ENCODE measurements at regions not wholly inside any gene's neighbourhood (a gene's known extent, or its start where the extent isn't known, plus 50 kb on each side); places are given as distances from the start of the nearest gene placed in this dataset.
"Not testable (repeated sequence)": the region's sequence is repeated elsewhere in the genome, so short reads cannot be mapped to it uniquely, and the experiment has no call there.

- H3K4me1 Mint-ChIP-seq (ENCODE audit: low read depth); H3K27me3 Mint-ChIP-seq (ENCODE audit: low read depth); H3K9me3 Mint-ChIP-seq (ENCODE audit: insufficient read depth); H3K36me3 Mint-ChIP-seq (ENCODE audit: low read depth); DNase-seq; H3K4me3 Mint-ChIP-seq; H3K27ac Mint-ChIP-seq; ATAC-seq; CTCF ChIA-PET; POLR2A ChIA-PET: not testable (repeated sequence)
Measured at GRCh38 chr11:81227409-81227808, 1506.3 kb downstream of the FAM181B start.

DNA sequence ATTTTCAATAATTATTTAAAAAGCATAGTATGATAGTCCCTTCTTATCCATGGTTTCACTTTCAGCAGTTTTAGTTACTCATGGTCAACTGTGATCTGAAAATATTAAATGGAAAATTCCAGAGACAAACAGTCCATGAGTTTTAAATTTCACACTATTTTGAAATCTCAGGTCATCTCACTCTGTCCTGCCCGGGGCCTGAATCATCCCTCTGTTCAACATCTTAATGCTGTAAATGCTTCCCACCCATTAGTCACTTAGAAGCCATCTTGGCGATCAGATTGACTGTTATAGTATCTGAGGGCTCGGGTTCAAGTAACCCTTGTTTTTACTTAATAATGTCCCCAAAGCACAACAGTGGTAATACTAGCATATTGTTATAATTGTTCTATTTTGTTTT lies 1509.3 kb downstream of the FAM181B start:
- H3K9me3 Mint-ChIP-seq (ENCODE audit: insufficient read depth) = no peaks in the 10 kb centered on the region
- no peak for DNase-seq
- no peaks in the 10 kb centered on the region for H3K27me3 Mint-ChIP-seq (ENCODE audit: low read depth)
- no peaks in the 10 kb centered on the region for H3K36me3 Mint-ChIP-seq (ENCODE audit: low read depth)
- ChIA-PET POLR2A (no interaction called here), CTCF (no interaction called here)
- no peak overlapping the region for H3K4me3 Mint-ChIP-seq
- H3K4me1 Mint-ChIP-seq (ENCODE audit: low read depth) = no peaks in the 10 kb centered on the region
- H3K27ac Mint-ChIP-seq = no peak overlapping the region
- ATAC-seq = no peak

GRCh38 chr11:81222491-81222890 lies 1511.2 kb downstream of the FAM181B start:
- Mint-ChIP-seq H3K4me1 (ENCODE audit: low read depth) (no peaks in the 10 kb centered on the region), H3K27me3 (ENCODE audit: low read depth) (no peaks in the 10 kb centered on the region), H3K27ac (no peak overlapping the region), H3K4me3 (no peak overlapping the region), H3K9me3 (ENCODE audit: insufficient read depth) (no peaks in the 10 kb centered on the region), H3K36me3 (ENCODE audit: low read depth) (no peaks in the 10 kb centered on the region)
- ATAC-seq (no peak), DNase-seq (no peak)
- POLR2A ChIA-PET = no interaction called here
- CTCF ChIA-PET = no interaction called here

DNA sequence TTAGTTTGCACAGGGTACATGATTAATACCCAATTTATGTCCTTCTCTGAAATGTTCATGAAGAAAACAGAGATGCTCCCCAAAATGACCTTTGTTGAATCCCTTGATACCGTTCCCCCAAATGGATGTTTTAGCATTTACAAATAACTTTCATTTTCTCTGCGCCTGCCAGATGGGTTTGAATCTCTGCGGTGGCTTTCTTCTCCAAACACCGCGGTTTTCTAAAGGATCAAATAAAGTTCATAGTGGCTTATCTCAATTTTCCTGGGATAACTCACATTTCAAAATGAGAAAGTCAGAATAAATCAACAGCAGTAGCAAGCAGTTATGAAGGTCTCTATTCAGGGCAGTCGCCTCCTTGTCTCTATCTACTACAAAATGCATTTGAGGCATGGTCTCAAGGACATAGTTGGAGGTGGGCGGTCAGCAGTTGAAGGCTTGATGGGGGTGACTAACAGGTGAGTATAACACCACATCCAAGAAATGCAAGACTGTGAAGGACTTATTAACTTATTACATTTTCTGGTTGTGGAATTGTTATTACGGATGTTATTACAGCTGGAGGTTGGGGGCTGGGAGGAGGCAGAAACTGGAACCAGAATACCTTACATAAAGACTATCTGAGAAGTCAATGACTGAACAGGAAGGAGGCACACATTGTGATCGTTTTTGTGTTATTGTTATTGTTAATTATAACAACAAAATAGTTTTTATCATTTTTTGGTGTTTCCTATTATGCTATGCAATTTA lies 1513.3 kb downstream of the FAM181B start:
- CTCF ChIA-PET = no interaction called here
- H3K27me3 Mint-ChIP-seq (ENCODE audit: low read depth) = no peaks in the 10 kb centered on the region
- DNase-seq = no peak
- no peaks in the 10 kb centered on the region for H3K4me1 Mint-ChIP-seq (ENCODE audit: low read depth)
- no peak overlapping the region for H3K27ac Mint-ChIP-seq
- no peaks in the 10 kb centered on the region for H3K9me3 Mint-ChIP-seq (ENCODE audit: insufficient read depth)
- no peaks in the 10 kb centered on the region for H3K36me3 Mint-ChIP-seq (ENCODE audit: low read depth)
- POLR2A ChIA-PET = no interaction called here
- no peak overlapping the region for H3K4me3 Mint-ChIP-seq
- no peak for ATAC-seq

DNA sequence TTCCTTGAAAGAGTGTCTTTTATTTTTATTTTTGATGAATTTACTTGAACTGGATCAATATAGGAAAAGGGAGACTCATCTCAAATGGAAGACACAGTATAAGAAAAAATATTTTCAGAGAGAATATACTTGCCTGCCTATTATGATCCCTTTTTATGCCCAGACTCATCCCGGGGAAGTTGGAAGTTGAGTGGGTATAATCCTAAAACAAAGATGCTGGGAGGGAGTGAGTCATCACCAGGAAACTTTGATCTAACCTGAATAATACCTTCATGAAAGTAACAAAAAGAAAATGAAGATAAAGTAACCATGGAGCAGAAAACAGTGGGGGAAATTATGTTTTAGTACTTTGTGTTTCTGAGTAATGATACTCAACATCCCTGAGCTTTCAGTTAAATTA lies 1514.0 kb downstream of the FAM181B start:
- no peaks in the 10 kb centered on the region for H3K4me1 Mint-ChIP-seq (ENCODE audit: low read depth)
- H3K9me3 Mint-ChIP-seq (ENCODE audit: insufficient read depth) = no peaks in the 10 kb centered on the region

DNA sequence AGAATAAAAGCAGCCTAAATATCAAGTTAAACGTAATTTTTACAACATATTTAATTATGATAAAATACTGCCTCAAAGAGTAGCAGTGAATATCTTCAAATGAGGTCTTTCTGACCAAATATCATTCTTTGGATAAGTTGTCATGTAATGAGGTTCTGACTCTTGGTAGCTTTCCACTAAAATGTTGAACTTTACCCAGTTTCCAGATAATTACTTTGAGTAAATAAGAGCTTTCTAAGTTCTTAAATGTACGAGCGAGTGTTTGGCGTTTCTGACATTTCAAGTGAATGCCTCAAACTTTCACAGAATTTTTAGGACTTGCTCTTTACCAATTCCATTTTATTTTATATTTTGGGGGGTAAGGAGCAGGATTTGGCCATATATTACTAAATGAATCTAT lies 1515.2 kb downstream of the FAM181B start:
- ATAC-seq = no peak
- no peaks in the 10 kb centered on the region for H3K36me3 Mint-ChIP-seq (ENCODE audit: low read depth)
- H3K27me3 Mint-ChIP-seq (ENCODE audit: low read depth) = no peaks in the 10 kb centered on the region
- no peak for DNase-seq
- H3K27ac Mint-ChIP-seq = no peak overlapping the region
- ChIA-PET CTCF (no interaction called here), POLR2A (no interaction called here)
- H3K4me3 Mint-ChIP-seq = no peak overlapping the region
- H3K9me3 Mint-ChIP-seq (ENCODE audit: insufficient read depth) = no peaks in the 10 kb centered on the region
- no peaks in the 10 kb centered on the region for H3K4me1 Mint-ChIP-seq (ENCODE audit: low read depth)

More for the DNA sequence above, 1514.0 kb downstream of the FAM181B start:
- POLR2A ChIA-PET = no interaction called here
- Mint-ChIP-seq H3K27me3 (ENCODE audit: low read depth) (no peaks in the 10 kb centered on the region), H3K27ac (no peak overlapping the region), H3K36me3 (ENCODE audit: low read depth) (no peaks in the 10 kb centered on the region), H3K4me3 (no peak overlapping the region)
- CTCF ChIA-PET = no interaction called here
- DNase-seq = no peak
- ATAC-seq = no peak

DNA sequence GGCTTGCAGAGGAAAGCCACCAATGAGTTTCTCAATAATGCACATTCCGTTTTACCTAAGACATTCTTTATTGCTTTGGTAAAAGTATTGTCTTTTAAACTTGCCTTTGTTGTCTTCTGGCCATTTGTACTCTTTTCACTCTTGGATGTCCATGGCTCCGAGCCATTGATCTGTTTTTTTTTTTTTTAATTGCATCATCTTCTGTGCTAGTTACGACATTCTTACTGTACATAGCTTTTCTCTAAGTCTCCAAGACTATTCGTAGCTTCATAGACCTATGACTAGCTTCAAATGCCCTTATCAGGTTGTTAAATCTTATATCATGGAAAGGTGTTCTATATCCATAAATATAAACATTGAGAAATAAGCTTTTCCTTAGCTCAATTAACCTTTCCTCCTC lies 1522.6 kb downstream of the FAM181B start:
- Mint-ChIP-seq H3K4me3 (no peak overlapping the region), H3K27ac (no peak overlapping the region), H3K9me3 (ENCODE audit: insufficient read depth) (peaks cover 18% of the 10 kb centered on the region), H3K36me3 (ENCODE audit: low read depth) (no peaks in the 10 kb centered on the region), H3K27me3 (ENCODE audit: low read depth) (no peaks in the 10 kb centered on the region), H3K4me1 (ENCODE audit: low read depth) (no peaks in the 10 kb centered on the region)
- DNase-seq (no peak), ATAC-seq (no peak)
- POLR2A ChIA-PET = no interaction called here
- CTCF ChIA-PET = no interaction called here

- H3K36me3 Mint-ChIP-seq (ENCODE audit: low read depth) = no peaks in the 10 kb centered on the region
- ATAC-seq = no peak
- H3K4me1 Mint-ChIP-seq (ENCODE audit: low read depth) = no peaks in the 10 kb centered on the region
- peaks cover 18% of the 10 kb centered on the region for H3K9me3 Mint-ChIP-seq (ENCODE audit: insufficient read depth)
- no peak for DNase-seq
- CTCF ChIA-PET = no interaction called here
- H3K27me3 Mint-ChIP-seq (ENCODE audit: low read depth) = no peaks in the 10 kb centered on the region
- POLR2A ChIA-PET = no interaction called here
- H3K27ac Mint-ChIP-seq = no peak overlapping the region
- H3K4me3 Mint-ChIP-seq = no peak overlapping the region
Measured at GRCh38 chr11:81207421-81208054, 1526.1 kb downstream of the FAM181B start.

- H3K9me3 Mint-ChIP-seq (ENCODE audit: insufficient read depth) = peaks cover 12% of the 10 kb centered on the region
Measured at GRCh38 chr11:81203876-81204275, 1529.8 kb downstream of the FAM181B start.

DNA sequence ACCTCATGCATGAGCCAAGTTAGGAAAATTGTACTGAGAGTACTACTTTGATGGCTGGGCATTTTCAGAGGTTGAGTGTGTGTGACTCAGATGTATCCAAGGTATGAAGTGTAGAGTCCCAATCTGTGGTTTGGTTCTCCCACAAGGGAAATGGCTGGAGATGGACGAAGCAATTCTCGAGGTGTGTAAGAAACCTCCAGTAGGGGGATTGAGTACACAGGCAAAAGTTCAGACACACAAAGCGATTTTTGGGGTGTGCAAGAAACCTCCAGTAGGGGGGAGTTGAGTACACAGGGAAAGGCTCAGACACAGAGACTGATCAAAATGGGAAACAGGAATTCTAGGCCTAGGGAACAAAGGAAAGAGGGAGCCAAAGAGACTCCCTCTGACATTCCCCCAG lies 1536.3 kb downstream of the FAM181B start:
- ChIA-PET CTCF (no interaction called here), POLR2A (no interaction called here)
- H3K36me3 Mint-ChIP-seq (ENCODE audit: low read depth) = no peaks in the 10 kb centered on the region
- no peak overlapping the region for H3K27ac Mint-ChIP-seq
- H3K4me1 Mint-ChIP-seq (ENCODE audit: low read depth) = no peaks in the 10 kb centered on the region
- DNase-seq = no peak
- peaks cover 10% of the 10 kb centered on the region for H3K9me3 Mint-ChIP-seq (ENCODE audit: insufficient read depth)
- no peak for ATAC-seq
- H3K27me3 Mint-ChIP-seq (ENCODE audit: low read depth) = no peaks in the 10 kb centered on the region
- H3K4me3 Mint-ChIP-seq = no peak overlapping the region

More at GRCh38 chr11:81203876-81204275, 1529.8 kb downstream of the FAM181B start:
- CTCF ChIA-PET = no interaction called here
- Mint-ChIP-seq H3K36me3 (ENCODE audit: low read depth) (no peaks in the 10 kb centered on the region), H3K4me3 (no peak overlapping the region), H3K27me3 (ENCODE audit: low read depth) (no peaks in the 10 kb centered on the region), H3K27ac (no peak overlapping the region), H3K4me1 (ENCODE audit: low read depth) (no peaks in the 10 kb centered on the region)
- no peak for ATAC-seq
- DNase-seq = no peak
- POLR2A ChIA-PET = no interaction called here

DNA sequence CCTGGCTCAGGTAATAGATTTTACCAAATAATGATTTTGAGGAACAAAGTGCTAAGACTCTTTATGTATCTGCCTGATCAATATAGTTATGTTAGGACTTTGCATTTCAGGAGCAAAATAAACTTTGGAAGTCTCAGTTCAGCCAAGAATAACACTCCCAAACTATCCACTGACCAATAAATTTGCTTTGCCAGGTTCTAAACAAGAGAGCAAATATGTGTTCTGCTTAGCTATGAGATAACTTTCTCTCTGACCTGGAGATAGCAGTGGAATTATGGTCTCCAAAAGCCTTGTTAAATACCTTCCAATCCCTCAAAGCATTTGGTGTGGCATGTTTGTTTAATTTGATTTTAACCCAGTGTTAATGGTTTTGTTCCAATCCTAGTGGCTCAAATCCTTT lies 1541.1 kb downstream of the FAM181B start:
- no peaks in the 10 kb centered on the region for H3K27me3 Mint-ChIP-seq (ENCODE audit: low read depth)
- no peak overlapping the region for H3K27ac Mint-ChIP-seq
- no peaks in the 10 kb centered on the region for H3K9me3 Mint-ChIP-seq (ENCODE audit: insufficient read depth)
- DNase-seq (no peak), ATAC-seq (no peak)
- CTCF ChIA-PET = no interaction called here
- no peak overlapping the region for H3K4me3 Mint-ChIP-seq
- H3K36me3 Mint-ChIP-seq (ENCODE audit: low read depth) = no peaks in the 10 kb centered on the region
- POLR2A ChIA-PET = no interaction called here
- no peaks in the 10 kb centered on the region for H3K4me1 Mint-ChIP-seq (ENCODE audit: low read depth)

DNA sequence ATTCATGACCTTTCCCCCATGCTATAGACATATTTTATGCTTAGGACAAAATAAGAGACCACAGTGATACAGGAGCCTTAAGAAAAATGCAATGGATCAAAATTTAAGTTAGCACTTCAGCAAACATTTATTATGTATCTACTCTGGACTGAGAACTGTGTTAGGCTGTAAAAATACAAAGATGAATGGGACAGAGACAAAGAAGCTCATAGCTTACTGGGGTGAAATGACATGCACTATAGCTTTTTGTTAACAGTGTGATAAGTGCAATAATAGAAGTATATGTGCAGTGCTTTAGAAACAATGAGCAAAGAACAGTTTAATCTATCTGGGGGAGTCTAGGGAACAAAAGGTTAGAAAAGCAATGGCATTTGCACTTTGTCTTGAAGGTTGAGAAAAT lies 1543.1 kb downstream of the FAM181B start:
- H3K9me3 Mint-ChIP-seq (ENCODE audit: insufficient read depth) = peaks cover 3% of the 10 kb centered on the region
- ATAC-seq = no peak
- ChIA-PET CTCF (no interaction called here), POLR2A (no interaction called here)
- H3K36me3 Mint-ChIP-seq (ENCODE audit: low read depth) = no peaks in the 10 kb centered on the region
- no peaks in the 10 kb centered on the region for H3K4me1 Mint-ChIP-seq (ENCODE audit: low read depth)
- DNase-seq = no peak
- no peaks in the 10 kb centered on the region for H3K27me3 Mint-ChIP-seq (ENCODE audit: low read depth)
- no peak overlapping the region for H3K4me3 Mint-ChIP-seq
- H3K27ac Mint-ChIP-seq = no peak overlapping the region

DNA sequence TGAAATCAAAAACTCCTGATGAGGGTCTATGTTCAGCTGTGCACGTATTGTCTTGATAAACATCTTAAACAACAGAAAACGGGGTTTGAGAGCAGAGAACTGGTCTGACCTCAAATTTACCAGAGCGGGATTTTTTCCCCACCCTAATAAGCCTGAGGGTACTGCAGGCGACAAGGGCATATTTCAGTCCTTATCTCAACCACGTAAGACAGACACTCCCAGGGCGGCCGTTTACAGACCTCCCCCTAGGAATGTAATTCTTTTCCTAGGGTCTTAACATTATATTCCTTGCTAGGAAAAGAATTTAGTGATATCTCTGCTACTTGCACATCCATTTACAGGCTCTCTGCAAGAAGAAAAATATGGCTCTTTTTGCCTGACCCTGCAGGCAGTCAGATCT lies 1546.6 kb downstream of the FAM181B start:
- H3K36me3 Mint-ChIP-seq (ENCODE audit: low read depth); DNase-seq; CTCF ChIA-PET; POLR2A ChIA-PET; H3K27ac Mint-ChIP-seq; H3K9me3 Mint-ChIP-seq (ENCODE audit: insufficient read depth); ATAC-seq; H3K4me1 Mint-ChIP-seq (ENCODE audit: low read depth); H3K27me3 Mint-ChIP-seq (ENCODE audit: low read depth); H3K4me3 Mint-ChIP-seq: not testable (repeated sequence)
